Activated T-helper 1 cell treated with anti-CD3 and anti-CD28 coated beads, Interleukin-2, amount 50 U/mL, for 16 hours (primary cell): ENCODE measurements at regions not wholly inside any gene's neighbourhood (a gene's known extent, or its start where the extent isn't known, plus 50 kb on each side); places are given as distances from the start of the nearest gene placed in this dataset.

Experiments
- DNase-seq, 2 donors: peaks; one replicate each; pipeline ENCODE4 v3.0.0-alpha.2; 2020; ENCODE audit warnings: low read depth in 1 of 2, low spot score in 1 of 2

- no peak for DNase-seq
Observed at GRCh38 chr4:181971973-181972372, 271.2 kb upstream of the TENM3 start.

- DNase-seq, result no peak
Observed at GRCh38 chr4:181976764-181977163, 266.4 kb upstream of the TENM3 start.

- DNase-seq, result no peak
Observed at GRCh38 chr4:181982437-181982836, 260.8 kb upstream of the TENM3 start.

GRCh38 chr4:181982856-181983255, 260.3 kb upstream of the TENM3 start:
- DNase-seq, result no peak

- no peak for DNase-seq
Observed at GRCh38 chr4:181987392-181987791, 255.8 kb upstream of the TENM3 start.

- DNase-seq, result no peak
Observed at GRCh38 chr4:181989071-181989470, 254.1 kb upstream of the TENM3 start.

- DNase-seq, result no peak
Observed at GRCh38 chr4:181991369-181992108, 251.7 kb upstream of the TENM3 start.

- no peak for DNase-seq
Observed at GRCh38 chr4:181998398-181999295, 244.6 kb upstream of the TENM3 start.

- DNase-seq, result no peak
Observed at GRCh38 chr4:182000077-182000476, 243.1 kb upstream of the TENM3 start.

GRCh38 chr4:182010876-182011275, 232.3 kb upstream of the TENM3 start:
- no peak for DNase-seq

GRCh38 chr4:182014164-182014563, 229.0 kb upstream of the TENM3 start:
- DNase-seq, result no peak

GRCh38 chr4:182015014-182015413, 228.2 kb upstream of the TENM3 start:
- no peak for DNase-seq

GRCh38 chr4:182015893-182016292, 227.3 kb upstream of the TENM3 start:
- no peak for DNase-seq

GRCh38 chr4:182017038-182017437, 226.2 kb upstream of the TENM3 start:
- no peak for DNase-seq

GRCh38 chr4:182018691-182019090, 224.5 kb upstream of the TENM3 start:
- DNase-seq, result no peak

GRCh38 chr4:182019148-182019652, 224.0 kb upstream of the TENM3 start:
- DNase-seq, result no peak

GRCh38 chr4:182022909-182023308, 220.3 kb upstream of the TENM3 start:
- no peak for DNase-seq

GRCh38 chr4:182023469-182023868, 219.7 kb upstream of the TENM3 start:
- no peak for DNase-seq

GRCh38 chr4:182042945-182043344, 200.3 kb upstream of the TENM3 start:
- DNase-seq, result no peak

- no peak for DNase-seq
Observed at GRCh38 chr4:182048871-182049270, 194.3 kb upstream of the TENM3 start.

GRCh38 chr4:182056866-182057265, 186.3 kb upstream of the TENM3 start:
- no peak for DNase-seq

GRCh38 chr4:182062458-182062857, 180.7 kb upstream of the TENM3 start:
- DNase-seq, result no peak
